MG63 (cell line): ENCODE measurements at regions not wholly inside any gene's neighbourhood (a gene's known extent, or its start where the extent isn't known, plus 50 kb on each side); places are given as distances from the start of the nearest gene placed in this dataset.
"Not testable (repeated sequence)": the region's sequence is repeated elsewhere in the genome, so short reads cannot be mapped to it uniquely, and the experiment has no call there.

ENCODE experiments used
- DNase-seq: peaks from one replicate; pipeline ENCODE4 v3.0.0-alpha.2; 2020
- H3K27me3 ChIP-seq: fragments of 250-450 bp; sonication (Bioruptor Pico); 2 replicates; pipeline ENCODE4 v1.5.1; 2020; ENCODE audit warnings: mild to moderate bottlenecking, moderate library complexity
- H3K36me3 ChIP-seq: fragments of 250-450 bp; sonication (Bioruptor Pico); 2 replicates; pipeline ENCODE4 v1.5.1; 2020; ENCODE audit warnings: mild to moderate bottlenecking, moderate library complexity
- H3K4me3 ChIP-seq: fragments of 250-450 bp; sonication (Bioruptor Pico); 2 replicates; pipeline ENCODE4 v1.5.1; 2020; ENCODE audit warnings: mild to moderate bottlenecking, moderate library complexity
- H3K9me3 ChIP-seq: fragments of 250-450 bp; sonication (Bioruptor Pico); 2 replicates; pipeline ENCODE4 v1.5.1; 2020; ENCODE audit warnings: mild to moderate bottlenecking, moderate library complexity

DNA sequence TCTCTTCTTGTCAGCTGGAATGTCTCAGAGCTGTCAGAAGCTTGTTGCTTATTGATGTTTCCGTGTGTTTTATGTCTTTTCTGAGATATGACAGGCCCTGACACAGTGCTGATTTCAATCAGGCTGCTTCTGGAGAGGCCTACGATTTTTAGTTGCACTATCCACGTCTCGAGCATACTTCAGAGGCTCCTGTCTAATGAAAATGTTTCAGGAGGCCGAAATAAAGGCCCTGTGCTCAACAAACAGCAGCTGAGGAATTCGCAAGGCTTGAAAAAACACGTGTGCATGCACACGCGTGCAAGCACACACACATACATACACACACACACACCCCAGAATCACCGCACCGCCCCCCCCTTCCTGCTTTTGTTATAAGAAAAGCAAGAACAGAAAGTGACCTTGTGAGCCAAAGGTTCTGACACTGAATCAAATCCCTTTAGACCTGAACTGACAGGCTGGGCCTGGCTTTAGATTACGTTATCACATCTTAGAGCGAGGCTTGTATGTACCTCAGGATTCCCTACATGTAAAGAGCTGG is 296.6 kb downstream of the NR2F2 start:
- H3K36me3 ChIP-seq = no peaks in the 10 kb centered on the region
- H3K4me3 ChIP-seq = no peak overlapping the region
- no peak for DNase-seq
- no peaks in the 10 kb centered on the region for H3K9me3 ChIP-seq
- H3K27me3 ChIP-seq = no peaks in the 10 kb centered on the region

DNA sequence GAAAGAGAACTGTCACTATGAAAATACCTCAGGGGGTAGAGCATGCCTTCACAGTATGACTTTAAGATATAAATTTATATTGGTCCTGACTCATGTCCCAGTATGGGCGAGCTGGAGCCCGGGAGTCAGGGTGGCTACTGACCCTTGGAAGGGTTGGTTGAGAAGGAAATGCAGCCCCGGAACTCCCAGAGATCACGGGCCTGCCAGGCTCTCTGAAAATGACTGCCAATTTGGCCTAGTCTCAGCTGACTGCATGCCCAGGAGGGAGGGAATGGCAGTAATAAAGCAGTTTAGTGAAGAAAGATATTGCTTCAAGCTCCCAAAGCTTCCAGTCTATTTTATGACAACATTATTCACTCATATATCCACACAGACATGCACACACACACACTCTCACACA is 299.0 kb downstream of the NR2F2 start:
- Histone ChIP-seq H3K36me3 (no peaks in the 10 kb centered on the region), H3K9me3 (no peaks in the 10 kb centered on the region), H3K4me3 (no peak overlapping the region), H3K27me3 (no peaks in the 10 kb centered on the region)
- peak; percentile 97 for DNase-seq

DNA sequence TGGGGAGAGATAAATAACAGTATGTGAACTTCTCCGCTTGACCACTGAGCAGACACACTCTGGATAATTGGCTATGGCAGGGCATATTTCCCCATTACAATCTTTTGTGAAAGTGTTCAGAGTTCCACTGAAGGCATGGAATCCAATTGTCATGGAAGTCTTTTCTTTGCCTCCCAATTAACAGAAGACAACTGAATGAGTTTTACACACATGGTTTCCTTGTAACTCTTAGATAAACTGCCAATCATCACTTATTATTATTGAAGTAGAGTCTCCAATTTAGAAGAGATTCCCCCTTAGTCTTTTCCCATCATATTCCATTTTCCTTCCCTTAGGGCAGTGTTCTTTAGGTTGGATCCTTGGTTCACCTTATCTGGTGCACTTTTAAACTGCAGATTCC is 308.3 kb downstream of the NR2F2 start:
- no peaks in the 10 kb centered on the region for H3K27me3 ChIP-seq
- H3K36me3 ChIP-seq = no peaks in the 10 kb centered on the region
- DNase-seq = no peak
- no peak overlapping the region for H3K4me3 ChIP-seq
- H3K9me3 ChIP-seq = no peaks in the 10 kb centered on the region; the same call in 1 of the 2 replicates

DNA sequence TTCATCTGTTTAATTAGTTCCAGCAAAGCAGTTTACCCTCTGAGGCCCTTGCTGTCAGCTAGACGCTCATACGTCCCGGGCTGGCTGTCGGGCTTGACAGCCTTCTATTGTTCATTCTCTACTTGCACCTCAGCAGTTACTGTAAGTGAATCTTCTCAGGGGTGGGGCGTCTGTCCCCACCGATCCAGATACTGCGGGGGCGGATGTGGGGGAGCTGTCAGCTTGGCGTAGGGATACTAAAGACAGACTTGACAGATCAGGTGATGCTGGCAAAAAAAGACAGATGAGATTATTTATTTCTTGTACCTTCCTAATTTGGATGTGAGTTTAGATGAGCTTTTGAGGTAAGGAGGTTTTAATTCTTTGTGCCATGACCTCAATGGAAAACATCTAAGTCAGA is 315.3 kb downstream of the NR2F2 start:
- no peak for DNase-seq
- H3K36me3 ChIP-seq = no peaks in the 10 kb centered on the region
- H3K9me3 ChIP-seq = no peaks in the 10 kb centered on the region; the same call in 1 of the 2 replicates
- H3K4me3 ChIP-seq = no peak overlapping the region
- H3K27me3 ChIP-seq = no peaks in the 10 kb centered on the region

DNA sequence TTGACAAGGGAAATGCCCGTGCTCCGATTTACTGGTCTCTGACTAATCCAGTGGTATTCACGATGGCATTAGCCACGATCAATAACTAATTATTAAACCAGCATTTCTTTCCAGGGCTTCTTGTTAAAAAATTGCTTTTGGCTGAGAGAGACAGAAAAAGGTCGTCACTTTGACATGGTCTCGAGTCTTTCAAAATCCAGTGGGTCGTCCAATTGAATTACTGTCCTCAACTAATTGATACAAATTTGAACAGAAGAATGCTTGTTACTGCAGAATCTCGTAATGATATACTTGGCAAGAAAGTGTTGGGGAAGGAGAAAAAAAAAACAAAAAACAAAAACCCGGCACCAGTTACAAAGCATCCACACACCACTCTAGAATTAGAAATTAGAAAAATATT is 318.4 kb downstream of the NR2F2 start:
- no peaks in the 10 kb centered on the region for H3K9me3 ChIP-seq

DNA sequence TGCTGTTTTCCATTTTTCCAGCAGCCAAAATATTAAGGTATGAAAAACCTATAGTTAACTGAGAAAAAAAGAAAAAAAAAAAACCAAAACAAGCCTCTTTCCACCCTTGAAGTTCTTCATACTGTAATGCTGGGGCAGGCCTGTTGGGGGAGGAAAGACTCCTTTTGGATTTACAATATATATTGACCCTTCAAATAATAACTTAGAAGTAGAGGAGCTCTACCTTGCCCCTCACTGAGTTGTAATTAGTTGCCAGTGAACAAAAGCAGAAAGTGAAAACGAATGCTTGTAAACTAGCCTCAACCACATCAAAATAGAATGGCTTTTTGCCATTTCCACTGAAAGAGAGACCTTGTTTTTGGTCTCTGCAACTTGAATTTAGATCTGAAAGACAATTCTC is 326.6 kb downstream of the NR2F2 start:
- Histone ChIP-seq H3K9me3 (no peaks in the 10 kb centered on the region; the same call in 1 of the 2 replicates), H3K27me3 (no peaks in the 10 kb centered on the region), H3K4me3 (no peak overlapping the region), H3K36me3 (no peaks in the 10 kb centered on the region)
- DNase-seq = no peak

More for the DNA sequence above, 318.4 kb downstream of the NR2F2 start:
- H3K36me3 ChIP-seq = no peaks in the 10 kb centered on the region
- no peak for DNase-seq
- H3K27me3 ChIP-seq = no peaks in the 10 kb centered on the region
- H3K4me3 ChIP-seq = no peak overlapping the region

DNA sequence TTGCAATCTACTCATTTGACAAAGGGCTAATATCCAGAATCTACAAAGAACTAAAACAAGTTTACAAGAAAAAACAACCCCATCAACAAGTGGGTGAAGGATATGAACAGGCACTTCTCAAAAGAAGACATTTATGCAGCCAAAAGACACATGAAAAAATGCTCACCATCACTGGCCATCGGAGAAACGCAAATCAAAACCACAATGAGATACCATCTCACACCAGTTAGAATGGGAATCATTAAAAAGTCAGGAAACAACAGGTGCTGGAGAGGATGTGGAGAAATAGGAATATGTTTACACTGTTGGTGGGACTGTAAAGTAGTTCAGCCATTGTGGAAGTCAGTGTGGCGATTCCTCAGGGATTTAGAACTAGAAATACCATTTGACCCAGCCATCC is 336.5 kb downstream of the NR2F2 start:
- not testable (repeated sequence) for H3K27me3 ChIP-seq, DNase-seq, H3K36me3 ChIP-seq, H3K4me3 ChIP-seq, H3K9me3 ChIP-seq

DNA sequence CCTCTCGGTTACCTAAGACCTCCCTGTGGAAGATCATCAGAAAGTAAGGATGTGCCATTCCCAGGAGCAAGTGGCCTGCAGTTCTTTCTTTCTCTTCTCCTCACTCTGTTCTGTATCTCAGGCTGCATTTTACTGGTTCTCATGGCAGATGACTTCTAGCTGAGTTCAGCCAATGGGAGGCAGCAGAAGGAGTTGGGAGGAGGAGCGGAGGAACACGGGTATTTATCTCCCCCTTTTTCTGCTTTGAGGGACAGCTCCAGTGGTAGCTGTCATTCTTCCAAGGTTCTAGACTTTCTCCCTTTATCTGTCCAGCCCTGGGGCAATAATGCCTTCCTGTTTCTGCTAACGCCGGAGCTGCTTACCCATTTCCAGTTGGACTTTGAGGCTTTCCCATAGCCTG is 339.9 kb downstream of the NR2F2 start:
- Histone ChIP-seq H3K9me3 (peaks cover 3% of the 10 kb centered on the region; the same call in 1 of the 2 replicates), H3K4me3 (no peak overlapping the region), H3K36me3 (no peaks in the 10 kb centered on the region), H3K27me3 (no peaks in the 10 kb centered on the region)
- no peak for DNase-seq

DNA sequence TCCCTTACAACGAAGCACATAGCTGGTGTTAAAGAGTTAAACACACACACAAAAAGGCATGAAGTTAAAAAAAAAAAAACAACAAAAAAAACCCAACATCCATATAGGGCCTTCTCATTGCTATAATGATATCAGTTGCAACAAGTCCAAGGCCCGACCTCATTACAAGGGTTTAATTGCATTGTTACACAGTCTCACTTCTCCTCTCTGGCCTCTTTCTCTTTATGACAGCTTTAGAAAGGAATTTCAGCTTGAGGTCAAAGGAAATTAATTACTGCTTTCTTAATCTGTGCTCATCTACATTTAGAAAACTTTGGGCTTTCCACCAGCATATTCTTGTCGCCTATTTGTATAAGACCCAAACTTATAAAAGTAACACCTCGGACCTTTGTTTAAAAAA is 342.1 kb downstream of the NR2F2 start:
- Histone ChIP-seq H3K27me3 (no peaks in the 10 kb centered on the region), H3K4me3 (no peak overlapping the region), H3K36me3 (no peaks in the 10 kb centered on the region), H3K9me3 (no peaks in the 10 kb centered on the region)
- DNase-seq = no peak

DNA sequence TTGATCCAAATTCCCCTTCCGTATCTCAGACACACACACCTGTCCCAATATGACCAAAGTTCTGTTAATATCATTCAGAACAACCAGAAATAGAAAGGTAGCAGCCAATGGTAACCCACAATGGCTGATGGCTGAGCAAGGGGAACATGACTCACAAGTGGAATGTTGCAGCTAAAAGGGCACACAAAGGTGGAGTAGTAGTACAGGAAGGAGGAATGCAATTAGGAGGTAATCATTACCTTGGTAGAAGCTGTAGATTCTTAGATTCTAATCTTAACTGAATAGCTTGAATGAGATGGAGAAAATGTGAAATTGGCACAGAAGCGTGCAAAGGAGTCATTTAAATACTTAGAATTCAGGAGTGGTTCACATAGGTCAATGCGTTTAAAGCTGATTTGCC is 347.9 kb downstream of the NR2F2 start:
- no peaks in the 10 kb centered on the region for H3K27me3 ChIP-seq
- no peak for DNase-seq
- H3K4me3 ChIP-seq = no peak overlapping the region
- H3K9me3 ChIP-seq = no peaks in the 10 kb centered on the region
- H3K36me3 ChIP-seq = no peaks in the 10 kb centered on the region

DNA sequence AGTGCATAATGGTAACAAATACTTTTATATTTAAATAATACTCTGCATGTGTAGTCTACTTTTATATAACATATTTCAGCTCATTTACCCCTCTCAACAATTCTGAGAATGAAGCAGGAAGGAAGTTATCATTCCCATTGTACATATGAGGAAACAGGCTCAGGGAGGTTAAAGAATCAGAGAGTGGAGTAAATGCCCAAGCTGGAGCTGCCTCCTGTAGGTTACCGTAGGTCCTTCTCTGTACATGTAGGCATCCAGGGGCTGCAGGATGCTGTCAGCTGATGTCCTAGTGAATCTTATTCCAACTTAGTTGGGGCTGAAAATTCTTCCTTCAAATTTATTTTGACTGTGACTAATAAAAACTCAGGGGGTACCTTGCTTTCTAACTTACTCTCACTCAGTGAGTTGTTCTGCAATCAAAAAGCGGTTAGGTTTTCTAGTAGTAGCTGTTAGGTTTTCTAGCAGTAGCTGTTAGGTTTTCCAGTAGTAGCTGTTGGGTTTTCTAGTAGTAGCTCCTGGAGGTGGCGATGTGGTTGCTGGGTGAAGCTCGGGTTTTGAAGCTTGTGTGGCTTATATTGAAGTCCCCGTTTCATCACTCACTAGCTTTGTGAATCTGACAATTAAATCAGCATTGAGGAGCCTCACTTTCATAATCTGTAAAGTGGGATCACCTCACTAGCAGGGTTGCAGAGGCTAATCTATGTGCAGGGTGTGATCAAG is 357.0 kb downstream of the NR2F2 start:
- Histone ChIP-seq H3K36me3 (no peaks in the 10 kb centered on the region), H3K9me3 (no peaks in the 10 kb centered on the region), H3K27me3 (no peaks in the 10 kb centered on the region), H3K4me3 (no peak overlapping the region)
- no peak for DNase-seq

DNA sequence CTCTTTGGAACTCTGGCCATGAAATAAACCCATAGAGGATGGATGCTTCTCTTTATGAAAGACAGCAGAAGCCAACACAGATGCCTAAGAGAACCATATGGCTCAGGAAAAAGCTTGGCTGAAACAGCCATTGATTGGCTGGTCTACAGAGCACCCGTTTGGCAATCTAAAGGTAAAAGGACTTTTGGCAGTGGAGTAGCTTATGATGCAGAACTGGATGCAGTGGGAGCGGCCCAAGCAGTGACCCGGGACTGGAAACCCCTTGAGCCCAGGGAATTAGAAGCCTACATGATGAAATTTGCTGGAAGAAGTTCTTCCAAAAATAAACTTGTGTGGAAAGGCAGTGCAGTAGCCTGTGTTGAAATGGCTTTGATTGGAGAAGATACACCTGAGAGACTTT is 360.2 kb downstream of the NR2F2 start:
- no peak for DNase-seq
- no peak overlapping the region for H3K4me3 ChIP-seq
- H3K36me3 ChIP-seq = no peaks in the 10 kb centered on the region
- no peaks in the 10 kb centered on the region for H3K9me3 ChIP-seq
- no peaks in the 10 kb centered on the region for H3K27me3 ChIP-seq

DNA sequence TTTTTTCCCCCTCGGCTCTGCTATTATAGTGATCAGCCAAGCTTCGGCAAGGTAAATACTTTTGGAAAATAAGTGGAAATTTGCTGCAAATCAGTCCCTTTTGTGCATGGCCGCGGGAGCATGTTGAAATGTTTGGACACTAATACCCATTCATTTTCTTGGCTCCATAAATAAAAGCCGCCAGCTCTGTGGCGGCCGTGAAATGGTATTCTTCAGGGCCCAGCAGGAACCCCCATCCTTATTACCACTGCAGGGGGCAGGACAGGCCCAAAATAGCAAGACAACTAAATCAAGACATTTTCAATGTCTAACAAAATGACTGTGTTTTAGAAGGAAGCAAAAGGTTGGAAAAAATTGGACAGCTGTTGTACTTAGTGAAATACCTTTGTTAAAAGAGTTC is 362.3 kb downstream of the NR2F2 start:
- no peak for DNase-seq

DNA sequence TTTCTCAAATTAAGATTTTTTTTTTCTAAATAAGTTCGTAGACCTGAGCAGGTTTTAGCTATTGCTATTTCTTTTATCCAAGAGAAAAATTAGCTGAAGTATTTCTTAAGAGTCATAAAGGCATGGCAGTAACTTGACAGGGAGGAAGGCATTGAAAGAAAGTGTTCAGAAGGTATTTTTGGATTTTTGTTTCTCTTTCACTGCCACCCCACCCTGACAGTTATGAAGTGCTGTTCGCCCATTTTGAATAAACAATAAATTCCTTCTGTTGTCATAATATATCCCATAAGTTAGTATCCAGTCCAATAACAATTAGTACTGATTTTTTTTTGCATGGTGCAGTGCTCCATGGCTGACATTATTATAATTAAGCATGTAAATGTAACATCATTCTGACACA is 363.0 kb downstream of the NR2F2 start:
- Histone ChIP-seq H3K36me3 (no peaks in the 10 kb centered on the region), H3K27me3 (no peaks in the 10 kb centered on the region), H3K9me3 (no peaks in the 10 kb centered on the region), H3K4me3 (no peak overlapping the region)
- no peak for DNase-seq

More for the DNA sequence above, 362.3 kb downstream of the NR2F2 start:
- Histone ChIP-seq H3K4me3 (no peak overlapping the region), H3K36me3 (no peaks in the 10 kb centered on the region), H3K27me3 (no peaks in the 10 kb centered on the region), H3K9me3 (no peaks in the 10 kb centered on the region)

DNA sequence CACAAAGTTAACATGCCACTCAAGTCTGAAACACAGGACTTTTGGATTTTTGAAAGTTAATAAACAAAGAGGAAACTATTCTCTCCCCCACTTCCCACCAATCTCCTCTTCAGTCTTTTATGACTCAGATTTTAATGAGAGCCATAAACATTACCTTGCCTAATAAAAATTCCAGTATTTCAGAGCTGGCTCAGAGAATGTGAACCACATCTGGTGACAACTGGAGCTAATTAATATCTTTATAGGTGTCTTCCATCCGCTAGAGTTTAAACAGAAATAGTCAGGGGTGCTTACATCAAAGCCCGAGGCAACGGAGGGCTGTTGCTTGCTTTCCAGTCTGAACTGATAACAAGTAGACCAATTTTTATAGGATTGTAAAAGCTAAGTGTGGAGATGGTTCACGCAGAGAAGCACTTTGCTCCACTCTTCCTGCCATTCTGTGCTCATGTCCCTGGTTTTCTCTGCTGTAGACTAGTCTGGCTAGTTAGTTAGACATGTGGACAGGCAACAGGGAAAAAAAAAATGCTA is 363.6 kb downstream of the NR2F2 start:
- peak; percentile 5 for DNase-seq
- no peaks in the 10 kb centered on the region for H3K36me3 ChIP-seq
- H3K9me3 ChIP-seq = no peaks in the 10 kb centered on the region
- no peaks in the 10 kb centered on the region for H3K27me3 ChIP-seq
- H3K4me3 ChIP-seq = no peak overlapping the region

DNA sequence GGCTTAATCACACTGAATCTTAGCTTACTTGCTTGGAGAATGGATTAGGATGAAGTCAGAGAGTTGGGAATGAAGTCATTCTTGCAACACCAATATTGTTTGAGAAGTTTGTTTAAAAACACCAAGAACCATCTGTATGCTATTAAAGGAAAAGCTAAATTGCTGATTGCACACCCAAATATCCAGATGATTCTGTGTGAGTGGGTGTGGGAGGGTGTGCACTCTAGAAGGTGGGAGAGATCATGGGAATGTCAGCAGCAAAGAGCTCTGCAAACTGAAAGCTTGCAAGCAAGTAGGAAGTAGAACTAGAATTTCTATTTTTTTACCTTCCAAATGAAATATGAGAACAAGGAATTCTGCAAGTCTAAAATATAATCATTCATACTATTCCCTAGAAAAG is 364.9 kb downstream of the NR2F2 start:
- H3K36me3 ChIP-seq = no peaks in the 10 kb centered on the region
- DNase-seq = no peak
- H3K9me3 ChIP-seq = no peaks in the 10 kb centered on the region

DNA sequence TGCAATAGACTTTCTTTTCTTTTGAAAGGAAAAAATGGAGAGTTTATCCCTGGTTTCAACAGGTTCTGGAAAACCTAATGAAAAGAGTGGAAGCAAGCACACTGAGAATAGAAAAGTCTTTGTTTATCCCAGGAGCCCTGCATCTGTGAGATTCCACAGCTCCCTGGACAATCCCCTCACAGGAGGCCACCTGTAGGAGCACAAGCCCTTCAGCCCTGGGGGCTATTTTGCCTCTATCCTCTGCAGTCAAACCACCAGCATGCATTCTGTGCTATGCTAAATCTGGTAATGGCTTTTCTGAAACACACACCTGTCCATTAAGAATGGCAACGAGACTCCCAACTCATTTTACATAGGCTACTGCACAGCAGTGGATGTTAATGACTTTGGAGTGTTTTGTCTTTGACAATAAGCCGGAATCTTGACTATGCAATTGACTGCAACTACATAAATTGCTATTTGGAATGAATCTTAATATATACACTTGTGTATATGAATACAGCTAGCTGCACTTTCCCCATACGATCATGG is 369.4 kb downstream of the NR2F2 start:
- Histone ChIP-seq H3K9me3 (no peaks in the 10 kb centered on the region), H3K4me3 (no peak overlapping the region), H3K36me3 (no peaks in the 10 kb centered on the region), H3K27me3 (no peaks in the 10 kb centered on the region)
- no peak for DNase-seq

More for the DNA sequence above, 364.9 kb downstream of the NR2F2 start:
- no peaks in the 10 kb centered on the region for H3K27me3 ChIP-seq
- H3K4me3 ChIP-seq = no peak overlapping the region

DNA sequence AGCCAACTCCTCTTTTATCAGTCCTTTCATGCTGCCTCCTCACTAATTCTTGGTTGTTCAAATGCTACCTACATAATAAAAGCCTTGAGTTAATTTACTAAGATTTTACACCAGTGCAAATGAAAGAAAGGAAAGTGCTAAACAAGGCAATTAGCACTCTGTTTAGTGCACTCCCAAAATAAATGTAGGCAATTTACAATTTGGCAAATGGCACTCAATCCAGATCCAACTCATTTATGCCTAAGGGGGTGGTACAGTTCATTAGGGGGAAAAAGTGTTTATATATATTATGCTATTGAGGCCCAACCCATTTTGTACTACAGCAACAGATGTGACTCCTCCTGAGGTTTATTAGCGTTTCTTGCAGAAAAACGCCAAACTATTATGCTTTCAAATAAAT is 370.1 kb downstream of the NR2F2 start:
- no peaks in the 10 kb centered on the region for H3K9me3 ChIP-seq
- DNase-seq = no peak

More for the DNA sequence above, 370.1 kb downstream of the NR2F2 start:
- H3K36me3 ChIP-seq = no peaks in the 10 kb centered on the region
- no peak overlapping the region for H3K4me3 ChIP-seq
- H3K27me3 ChIP-seq = no peaks in the 10 kb centered on the region
